ENCODE measurements at regions not wholly inside any gene's neighbourhood (a gene's known extent, or its start where the extent isn't known, plus 50 kb on each side); places are given as distances from the start of the nearest gene placed in this dataset.

GRCh38 chr18:72638376-72638775 lies 94.2 kb upstream of the CBLN2 start:
- H3K9me3 ChIP-seq (ENCODE audit: control insufficient read depth, insufficient read depth, low read length) = no peaks in the 10 kb centered on the region
- no peaks in the 10 kb centered on the region for H3K4me1 ChIP-seq (ENCODE audit: control insufficient read depth, insufficient read depth, low read length)
- no peak overlapping the region for H3K9ac ChIP-seq (ENCODE audit: low read depth, low read length)
- H3K27me3 ChIP-seq (ENCODE audit: control insufficient read depth, insufficient read depth, low read length) = no peaks in the 10 kb centered on the region
- H3K36me3 ChIP-seq (ENCODE audit: control insufficient read depth, insufficient read depth, low read length) = no peaks in the 10 kb centered on the region
- no peak overlapping the region for H3K4me3 ChIP-seq (ENCODE audit: low read depth, low read length)

GRCh38 chr18:72637721-72638120 lies 93.6 kb upstream of the CBLN2 start:
- Histone ChIP-seq H3K27me3 (ENCODE audit: control insufficient read depth, insufficient read depth, low read length) (no peaks in the 10 kb centered on the region), H3K4me1 (ENCODE audit: control insufficient read depth, insufficient read depth, low read length) (no peaks in the 10 kb centered on the region), H3K9me3 (ENCODE audit: control insufficient read depth, insufficient read depth, low read length) (no peaks in the 10 kb centered on the region), H3K4me3 (ENCODE audit: low read depth, low read length) (no peak overlapping the region), H3K9ac (ENCODE audit: low read depth, low read length) (no peak overlapping the region), H3K36me3 (ENCODE audit: control insufficient read depth, insufficient read depth, low read length) (no peaks in the 10 kb centered on the region)

- Histone ChIP-seq H3K9me3 (ENCODE audit: control insufficient read depth, insufficient read depth, low read length) (no peaks in the 10 kb centered on the region), H3K4me1 (ENCODE audit: control insufficient read depth, insufficient read depth, low read length) (no peaks in the 10 kb centered on the region), H3K36me3 (ENCODE audit: control insufficient read depth, insufficient read depth, low read length) (no peaks in the 10 kb centered on the region), H3K27me3 (ENCODE audit: control insufficient read depth, insufficient read depth, low read length) (no peaks in the 10 kb centered on the region), H3K4me3 (ENCODE audit: low read depth, low read length) (no peak overlapping the region), H3K9ac (ENCODE audit: low read depth, low read length) (no peak overlapping the region)
Measured at GRCh38 chr18:72637299-72637698, 93.2 kb upstream of the CBLN2 start.

GRCh38 chr18:72636611-72637010 lies 92.5 kb upstream of the CBLN2 start:
- no peak overlapping the region for H3K4me3 ChIP-seq (ENCODE audit: low read depth, low read length)
- H3K36me3 ChIP-seq (ENCODE audit: control insufficient read depth, insufficient read depth, low read length) = no peaks in the 10 kb centered on the region
- no peaks in the 10 kb centered on the region for H3K9me3 ChIP-seq (ENCODE audit: control insufficient read depth, insufficient read depth, low read length)
- no peaks in the 10 kb centered on the region for H3K4me1 ChIP-seq (ENCODE audit: control insufficient read depth, insufficient read depth, low read length)
- no peak overlapping the region for H3K9ac ChIP-seq (ENCODE audit: low read depth, low read length)
- H3K27me3 ChIP-seq (ENCODE audit: control insufficient read depth, insufficient read depth, low read length) = no peaks in the 10 kb centered on the region

GRCh38 chr18:72634500-72634899 lies 90.4 kb upstream of the CBLN2 start:
- Histone ChIP-seq H3K4me1 (ENCODE audit: control insufficient read depth, insufficient read depth, low read length) (peaks cover 8% of the 10 kb centered on the region), H3K9me3 (ENCODE audit: control insufficient read depth, insufficient read depth, low read length) (no peaks in the 10 kb centered on the region), H3K4me3 (ENCODE audit: low read depth, low read length) (no peak overlapping the region), H3K27me3 (ENCODE audit: control insufficient read depth, insufficient read depth, low read length) (no peaks in the 10 kb centered on the region), H3K36me3 (ENCODE audit: control insufficient read depth, insufficient read depth, low read length) (no peaks in the 10 kb centered on the region), H3K9ac (ENCODE audit: low read depth, low read length) (no peak overlapping the region)

GRCh38 chr18:72630991-72631390 lies 86.8 kb upstream of the CBLN2 start:
- no peaks in the 10 kb centered on the region for H3K27me3 ChIP-seq (ENCODE audit: control insufficient read depth, insufficient read depth, low read length)
- H3K9me3 ChIP-seq (ENCODE audit: control insufficient read depth, insufficient read depth, low read length) = no peaks in the 10 kb centered on the region
- H3K4me3 ChIP-seq (ENCODE audit: low read depth, low read length) = no peak overlapping the region

GRCh38 chr18:72623444-72623843 lies 79.3 kb upstream of the CBLN2 start:
- Histone ChIP-seq H3K9me3 (ENCODE audit: control insufficient read depth, insufficient read depth, low read length) (no peaks in the 10 kb centered on the region), H3K36me3 (ENCODE audit: control insufficient read depth, insufficient read depth, low read length) (no peaks in the 10 kb centered on the region), H3K9ac (ENCODE audit: low read depth, low read length) (no peak overlapping the region), H3K4me1 (ENCODE audit: control insufficient read depth, insufficient read depth, low read length) (no peaks in the 10 kb centered on the region), H3K27me3 (ENCODE audit: control insufficient read depth, insufficient read depth, low read length) (no peaks in the 10 kb centered on the region), H3K4me3 (ENCODE audit: low read depth, low read length) (no peak overlapping the region)

More at GRCh38 chr18:72630991-72631390, 86.8 kb upstream of the CBLN2 start:
- H3K36me3 ChIP-seq (ENCODE audit: control insufficient read depth, insufficient read depth, low read length) = no peaks in the 10 kb centered on the region
- H3K9ac ChIP-seq (ENCODE audit: low read depth, low read length) = no peak overlapping the region
- peaks cover 8% of the 10 kb centered on the region for H3K4me1 ChIP-seq (ENCODE audit: control insufficient read depth, insufficient read depth, low read length)

GRCh38 chr18:72613534-72613930 lies 69.4 kb upstream of the CBLN2 start:
- no peak overlapping the region for H3K9ac ChIP-seq (ENCODE audit: low read depth, low read length)
- no peaks in the 10 kb centered on the region for H3K9me3 ChIP-seq (ENCODE audit: control insufficient read depth, insufficient read depth, low read length)
- no peak overlapping the region for H3K4me3 ChIP-seq (ENCODE audit: low read depth, low read length)
- H3K4me1 ChIP-seq (ENCODE audit: control insufficient read depth, insufficient read depth, low read length) = no peaks in the 10 kb centered on the region
- H3K36me3 ChIP-seq (ENCODE audit: control insufficient read depth, insufficient read depth, low read length) = no peaks in the 10 kb centered on the region
- H3K27me3 ChIP-seq (ENCODE audit: control insufficient read depth, insufficient read depth, low read length) = no peaks in the 10 kb centered on the region

GRCh38 chr18:72612894-72613533 lies 68.9 kb upstream of the CBLN2 start:
- Histone ChIP-seq H3K27me3 (ENCODE audit: control insufficient read depth, insufficient read depth, low read length) (no peaks in the 10 kb centered on the region), H3K4me3 (ENCODE audit: low read depth, low read length) (no peak overlapping the region), H3K9me3 (ENCODE audit: control insufficient read depth, insufficient read depth, low read length) (no peaks in the 10 kb centered on the region)

GRCh38 chr18:72605376-72605775 lies 61.2 kb upstream of the CBLN2 start:
- H3K9ac ChIP-seq (ENCODE audit: low read depth, low read length) = no peak overlapping the region
- no peaks in the 10 kb centered on the region for H3K9me3 ChIP-seq (ENCODE audit: control insufficient read depth, insufficient read depth, low read length)
- no peak overlapping the region for H3K4me3 ChIP-seq (ENCODE audit: low read depth, low read length)
- H3K27me3 ChIP-seq (ENCODE audit: control insufficient read depth, insufficient read depth, low read length) = no peaks in the 10 kb centered on the region
- H3K4me1 ChIP-seq (ENCODE audit: control insufficient read depth, insufficient read depth, low read length) = no peaks in the 10 kb centered on the region
- no peaks in the 10 kb centered on the region for H3K36me3 ChIP-seq (ENCODE audit: control insufficient read depth, insufficient read depth, low read length)

More at GRCh38 chr18:72612894-72613533, 68.9 kb upstream of the CBLN2 start:
- Histone ChIP-seq H3K9ac (ENCODE audit: low read depth, low read length) (no peak overlapping the region), H3K4me1 (ENCODE audit: control insufficient read depth, insufficient read depth, low read length) (no peaks in the 10 kb centered on the region), H3K36me3 (ENCODE audit: control insufficient read depth, insufficient read depth, low read length) (no peaks in the 10 kb centered on the region)

- Histone ChIP-seq H3K9me3 (ENCODE audit: control insufficient read depth, insufficient read depth, low read length) (no peaks in the 10 kb centered on the region), H3K36me3 (ENCODE audit: control insufficient read depth, insufficient read depth, low read length) (no peaks in the 10 kb centered on the region), H3K4me3 (ENCODE audit: low read depth, low read length) (no peak overlapping the region), H3K9ac (ENCODE audit: low read depth, low read length) (no peak overlapping the region), H3K4me1 (ENCODE audit: control insufficient read depth, insufficient read depth, low read length) (no peaks in the 10 kb centered on the region), H3K27me3 (ENCODE audit: control insufficient read depth, insufficient read depth, low read length) (no peaks in the 10 kb centered on the region)
Measured at GRCh38 chr18:72601944-72602343, 57.8 kb upstream of the CBLN2 start.

GRCh38 chr18:72601481-72601880 lies 57.3 kb upstream of the CBLN2 start:
- no peak overlapping the region for H3K9ac ChIP-seq (ENCODE audit: low read depth, low read length)
- H3K4me1 ChIP-seq (ENCODE audit: control insufficient read depth, insufficient read depth, low read length) = no peaks in the 10 kb centered on the region
- no peaks in the 10 kb centered on the region for H3K36me3 ChIP-seq (ENCODE audit: control insufficient read depth, insufficient read depth, low read length)
- H3K9me3 ChIP-seq (ENCODE audit: control insufficient read depth, insufficient read depth, low read length) = no peaks in the 10 kb centered on the region
- no peaks in the 10 kb centered on the region for H3K27me3 ChIP-seq (ENCODE audit: control insufficient read depth, insufficient read depth, low read length)
- no peak overlapping the region for H3K4me3 ChIP-seq (ENCODE audit: low read depth, low read length)
